WTC11 (cell line): ENCODE measurements at regions not wholly inside any gene's neighbourhood (a gene's known extent, or its start where the extent isn't known, plus 50 kb on each side); places are given as distances from the start of the nearest gene placed in this dataset.

ENCODE experiments used
- ATAC-seq: fragments of 200-7000 bp; cut with Tn5 transposase; 2 replicates; pipeline ENCODE4 v1.10.0; 2021; ENCODE audit warnings: mild to moderate bottlenecking, moderate library complexity
- CTCF ChIA-PET: fragments of 300-600 bp; sonication (Branson Sonifier 250); formaldehyde crosslinking; loops from one replicate; lab custom pipeline; 2021; ENCODE audit warnings: antibody characterized with exemption; lab: Charles Lee
- POLR2A ChIA-PET: fragments of 350-600 bp; sonication (Branson Sonifier 250); formaldehyde crosslinking; loops from one replicate; lab custom pipeline; 2021; ENCODE audit warnings: antibody characterized with exemption; lab: Charles Lee
- DNase-seq: peaks from one replicate; pipeline ENCODE4 v3.0.0; 2021; ENCODE audit warnings: low spot score
- H3K27ac Mint-ChIP-seq: 2 replicates; pipeline ENCODE4 v1.8.0; 2021; ENCODE audit warnings: mixed read lengths
- H3K27me3 Mint-ChIP-seq: 2 replicates; pipeline ENCODE4 v1.8.0; 2021; ENCODE audit warnings: low read depth, mild to moderate bottlenecking, moderate library complexity, mixed read lengths
- H3K36me3 Mint-ChIP-seq: 2 replicates; pipeline ENCODE4 v1.8.0; 2021; ENCODE audit warnings: mixed read lengths
- H3K4me1 Mint-ChIP-seq: 2 replicates; pipeline ENCODE4 v1.8.0; 2022; ENCODE audit warnings: mixed read lengths
- H3K4me3 Mint-ChIP-seq: 2 replicates; pipeline ENCODE4 v1.8.0; 2021; ENCODE audit warnings: mild to moderate bottlenecking, moderate library complexity, mixed read lengths
- H3K9me3 Mint-ChIP-seq: 2 replicates; pipeline ENCODE4 v1.8.0; 2021; ENCODE audit warnings: mixed read lengths
- ATF2 ChIP-seq: sonication (generic); formaldehyde crosslinking; IDR thresholded peaks from 2 replicates; pipeline ENCODE4 v1.8.1; 2022; ENCODE audit warnings: low read depth, missing genetic modification reagents, borderline replicate concordance
- CREB1 ChIP-seq: sonication (generic); formaldehyde crosslinking; IDR thresholded peaks from 2 replicates; pipeline ENCODE4 v1.8.0; 2023; ENCODE audit warnings: mild to moderate bottlenecking, missing genetic modification reagents
- ELF4 ChIP-seq: sonication (generic); formaldehyde crosslinking; IDR thresholded peaks from 2 replicates; pipeline ENCODE4 v1.8.1; 2022; ENCODE audit warnings: low read depth, mild to moderate bottlenecking, moderate library complexity, missing genetic modification reagents
- FOXJ3 ChIP-seq: sonication (generic); formaldehyde crosslinking; IDR thresholded peaks from 2 replicates; pipeline ENCODE4 v1.9.0; 2021; ENCODE audit warnings: missing genetic modification reagents, mild to moderate bottlenecking, borderline replicate concordance
- FOXK1 ChIP-seq: sonication (generic); formaldehyde crosslinking; IDR thresholded peaks from 2 replicates; pipeline ENCODE4 v1.8.0; 2022; ENCODE audit warnings: mild to moderate bottlenecking, moderate library complexity, missing genetic modification reagents
- GRHL2 ChIP-seq: fragments of 250-450 bp; sonication (Bioruptor Pico); IDR thresholded peaks from 2 replicates; pipeline ENCODE4 v1.8.0; 2022; ENCODE audit warnings: mild to moderate bottlenecking, moderate library complexity; ENCODE audit not compliant: insufficient replicate concordance, severe bottlenecking
- JAZF1 ChIP-seq: fragments of 250-450 bp; sonication (Bioruptor Pico); IDR thresholded peaks from 2 replicates; pipeline ENCODE4 v1.9.0; 2021; ENCODE audit warnings: moderate library complexity, mild to moderate bottlenecking, inconsistent platforms
- MAX ChIP-seq: sonication (generic); formaldehyde crosslinking; IDR thresholded peaks from 2 replicates; pipeline ENCODE4 v1.8.0; 2022; ENCODE audit warnings: mild to moderate bottlenecking, missing genetic modification reagents
- MLX ChIP-seq: sonication (generic); formaldehyde crosslinking; IDR thresholded peaks from 2 replicates; pipeline ENCODE4 v1.8.1; 2023; ENCODE audit warnings: mild to moderate bottlenecking, missing genetic modification reagents, moderate library complexity
- NFYB ChIP-seq: sonication (generic); formaldehyde crosslinking; conservative IDR thresholded peaks from 2 replicates; pipeline ENCODE4 v1.8.0; 2022; ENCODE audit warnings: low read depth, missing genetic modification reagents
- PRDM15 ChIP-seq: sonication (generic); formaldehyde crosslinking; IDR thresholded peaks from 2 replicates; pipeline ENCODE4 v1.8.0; 2022; ENCODE audit warnings: missing genetic modification reagents
- RORB ChIP-seq: fragments of 250-450 bp; sonication (Bioruptor Pico); IDR thresholded peaks from 2 replicates; pipeline ENCODE4 v1.9.0; 2021; ENCODE audit warnings: mild to moderate bottlenecking
- SMAD4 ChIP-seq: sonication (generic); formaldehyde crosslinking; IDR thresholded peaks from 2 replicates; pipeline ENCODE4 v1.8.0; 2022; ENCODE audit warnings: mild to moderate bottlenecking, missing genetic modification reagents
- SOX15 ChIP-seq: fragments of 250-450 bp; sonication (Bioruptor Pico); IDR thresholded peaks from 2 replicates; pipeline ENCODE4 v1.9.0; 2021; ENCODE audit warnings: mild to moderate bottlenecking
- SP1 ChIP-seq: sonication (generic); formaldehyde crosslinking; conservative IDR thresholded peaks from 2 replicates; pipeline ENCODE4 v1.8.1; 2022; ENCODE audit warnings: missing genetic modification reagents
- TCF7 ChIP-seq: sonication (generic); formaldehyde crosslinking; IDR thresholded peaks from 2 replicates; pipeline ENCODE4 v1.8.0; 2022; ENCODE audit warnings: mild to moderate bottlenecking, low read depth, missing genetic modification reagents, moderate library complexity
- TEAD1 ChIP-seq: sonication (generic); formaldehyde crosslinking; IDR thresholded peaks from 2 replicates; pipeline ENCODE4 v1.8.0; 2022; ENCODE audit warnings: mild to moderate bottlenecking, missing genetic modification reagents
- USF2 ChIP-seq: sonication (generic); formaldehyde crosslinking; IDR thresholded peaks from 2 replicates; pipeline ENCODE4 v1.8.1; 2023; ENCODE audit warnings: mild to moderate bottlenecking, missing genetic modification reagents, moderate library complexity
- ZMAT4 ChIP-seq: fragments of 250-450 bp; sonication (Bioruptor Pico); IDR thresholded peaks from 2 replicates; pipeline ENCODE4 v1.9.0; 2021; ENCODE audit warnings: mild to moderate bottlenecking
- ZNF138 ChIP-seq: sonication (generic); formaldehyde crosslinking; conservative IDR thresholded peaks from 2 replicates; pipeline ENCODE4 v1.8.1; 2022; ENCODE audit warnings: mild to moderate bottlenecking, moderate library complexity, missing genetic modification reagents
- ZNF219 ChIP-seq: sonication (generic); formaldehyde crosslinking; IDR thresholded peaks from 2 replicates; pipeline ENCODE4 v1.8.0; 2023; ENCODE audit warnings: missing genetic modification reagents, mild to moderate bottlenecking, borderline replicate concordance
- ZNF281 ChIP-seq: sonication (generic); formaldehyde crosslinking; IDR thresholded peaks from 2 replicates; pipeline ENCODE4 v1.8.0; 2023; ENCODE audit warnings: mild to moderate bottlenecking, missing genetic modification reagents
- ZNF317 ChIP-seq: sonication (generic); formaldehyde crosslinking; IDR thresholded peaks from 2 replicates; pipeline ENCODE4 v1.8.1; 2023; ENCODE audit warnings: low read depth, mild to moderate bottlenecking, moderate library complexity, missing genetic modification reagents, borderline replicate concordance
- ZNF671 ChIP-seq: fragments of 250-450 bp; sonication (Bioruptor Pico); IDR thresholded peaks from 2 replicates; pipeline ENCODE4 v1.8.0; 2021; ENCODE audit warnings: mild to moderate bottlenecking

- no peak for TF ChIP-seq SOX15 (CRISPR knock-in tag)
Observed at GRCh38 chr1:106456832-106457231, 599.6 kb upstream of the PRMT6 start (continued).

GRCh38 chr1:106457368-106457767 is 599.1 kb upstream of the PRMT6 start:
- TF ChIP-seq FOXK1 = no peak
- TF ChIP-seq ZNF219 (CRISPR knock-in tag) = no peak
- TF ChIP-seq ELF4 (CRISPR knock-in tag) = no peak
- TF ChIP-seq CREB1 (CRISPR knock-in tag) = no peak
- TF ChIP-seq, all 79 proteins: peak for 0
- Mint-ChIP-seq H3K36me3 (no peaks in the 10 kb centered on the region), H3K27ac (no peak overlapping the region), H3K27me3 (no peaks in the 10 kb centered on the region), H3K4me3 (no peak overlapping the region), H3K4me1 (no peaks in the 10 kb centered on the region), H3K9me3 (no peaks in the 10 kb centered on the region)
- ChIA-PET POLR2A (no interaction called here), CTCF (no interaction called here)
- DNase-seq (no peak), ATAC-seq (no peak)

GRCh38 chr1:106458866-106459265 is 597.6 kb upstream of the PRMT6 start:
- DNase-seq (no peak), ATAC-seq (no peak)
- Mint-ChIP-seq H3K4me3 (no peak overlapping the region), H3K4me1 (no peaks in the 10 kb centered on the region), H3K9me3 (no peaks in the 10 kb centered on the region), H3K27ac (no peak overlapping the region), H3K27me3 (no peaks in the 10 kb centered on the region), H3K36me3 (no peaks in the 10 kb centered on the region)
- no peak for TF ChIP-seq FOXJ3 (CRISPR knock-in tag)
- no peak for TF ChIP-seq NFYB
- TF ChIP-seq MAX (CRISPR knock-in tag) = no peak
- TF ChIP-seq SMAD4 (CRISPR knock-in tag) = no peak
- TF ChIP-seq ZNF281 = no peak
- no peak for TF ChIP-seq RORB (CRISPR knock-in tag)
- no peak for TF ChIP-seq ZMAT4 (CRISPR knock-in tag)
- TF ChIP-seq ZNF317 (CRISPR knock-in tag) = no peak
- TF ChIP-seq ZNF138 (CRISPR knock-in tag) = no peak
- TF ChIP-seq USF2 (CRISPR knock-in tag) = no peak
- TF ChIP-seq SP1 (CRISPR knock-in tag) = no peak
- no peak for TF ChIP-seq ATF2
- CTCF ChIA-PET = no interaction called here
- POLR2A ChIA-PET = no interaction called here

- Mint-ChIP-seq H3K36me3 (no peaks in the 10 kb centered on the region), H3K4me1 (no peaks in the 10 kb centered on the region), H3K27me3 (no peaks in the 10 kb centered on the region), H3K27ac (no peak overlapping the region), H3K9me3 (no peaks in the 10 kb centered on the region), H3K4me3 (no peak overlapping the region)
- ChIA-PET CTCF (no interaction called here), POLR2A (no interaction called here)
- ATAC-seq (no peak), DNase-seq (no peak)
- TF ChIP-seq MLX (CRISPR knock-in tag) (no peak), TEAD1 (CRISPR knock-in tag) (no peak), ZNF671 (no peak), TCF7 (CRISPR knock-in tag) (no peak), JAZF1 (CRISPR knock-in tag) (no peak), PRDM15 (CRISPR knock-in tag) (no peak), GRHL2 (CRISPR knock-in tag) (no peak), RORB (CRISPR knock-in tag) (no peak)
Observed at GRCh38 chr1:106459418-106459817, 597.1 kb upstream of the PRMT6 start.
